ENCODE measurements at regions not wholly inside any gene's neighbourhood (a gene's known extent, or its start where the extent isn't known, plus 50 kb on each side); places are given as distances from the start of the nearest gene placed in this dataset.

DNA sequence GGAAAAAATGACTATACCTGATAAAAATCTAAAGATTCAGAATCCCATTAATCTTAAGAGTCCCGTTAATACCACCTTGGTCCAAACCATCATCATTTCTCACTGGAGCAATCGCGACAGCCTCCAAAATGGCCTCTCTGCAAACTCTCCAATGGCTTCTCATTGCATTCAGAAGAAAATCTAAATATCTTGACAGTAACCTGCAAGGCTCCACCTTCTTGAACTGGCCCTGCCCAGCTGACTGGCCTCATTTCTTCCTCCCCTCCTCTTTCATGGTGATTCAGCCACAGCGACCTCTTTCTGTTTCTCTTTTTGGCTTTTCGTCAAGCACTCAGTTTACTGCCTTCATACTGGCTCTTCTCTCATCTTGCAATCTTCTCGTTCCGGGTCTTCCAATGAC, 56.2 kb upstream of the GPRIN3 start:
- Histone ChIP-seq H3K4me1 (ENCODE audit: control insufficient read depth, insufficient read depth, low read length) (no peaks in the 10 kb centered on the region), H3K9ac (ENCODE audit: low read length) (no peak overlapping the region), H3K36me3 (ENCODE audit: control insufficient read depth, insufficient read depth, low read length) (no peaks in the 10 kb centered on the region), H3K27me3 (ENCODE audit: control insufficient read depth, insufficient read depth, low read length) (no peaks in the 10 kb centered on the region), H3K27ac (ENCODE audit: low read depth, low read length) (no peak overlapping the region), H3K4me3 (ENCODE audit: low read length) (no peak overlapping the region)

DNA sequence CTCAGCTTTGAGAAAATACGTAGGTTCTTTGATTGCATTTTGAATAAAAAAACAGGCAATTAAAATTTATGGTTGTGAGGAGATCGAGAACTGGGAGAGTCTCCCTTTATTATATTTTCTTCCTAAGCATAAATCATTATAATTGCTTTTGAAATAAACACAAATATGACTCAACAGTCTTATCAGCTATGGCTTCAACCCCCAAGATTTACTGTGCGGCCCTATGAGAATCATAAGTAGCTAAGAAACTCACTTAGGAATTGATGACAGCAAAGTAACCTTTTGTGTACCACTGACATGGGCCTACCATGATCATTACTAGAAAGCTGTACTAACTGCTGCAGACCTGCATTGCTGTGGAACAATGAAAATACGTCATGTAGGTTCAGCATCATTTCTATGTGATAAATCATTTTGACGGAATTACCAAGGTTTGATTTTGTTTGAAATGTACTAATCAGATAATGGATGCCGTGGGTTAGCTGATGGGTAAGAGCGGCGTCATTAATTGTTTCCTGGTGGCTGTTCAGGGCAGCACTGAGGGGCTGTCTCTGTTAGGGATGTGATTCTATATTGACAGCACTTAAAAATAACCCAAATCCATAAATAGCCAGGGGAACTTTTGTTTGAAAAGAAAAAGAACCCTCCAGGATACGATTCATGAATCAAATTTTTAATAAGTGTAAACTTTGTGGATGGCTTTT, 51.5 kb upstream of the GPRIN3 start:
- no peaks in the 10 kb centered on the region for H3K4me1 ChIP-seq (ENCODE audit: control insufficient read depth, insufficient read depth, low read length)
- no peaks in the 10 kb centered on the region for H3K36me3 ChIP-seq (ENCODE audit: control insufficient read depth, insufficient read depth, low read length)
- H3K27ac ChIP-seq (ENCODE audit: low read depth, low read length): no peak overlapping the region
- H3K9ac ChIP-seq (ENCODE audit: low read length): no peak overlapping the region
- no peaks in the 10 kb centered on the region for H3K27me3 ChIP-seq (ENCODE audit: control insufficient read depth, insufficient read depth, low read length)
- no peak overlapping the region for H3K4me3 ChIP-seq (ENCODE audit: low read length)

DNA sequence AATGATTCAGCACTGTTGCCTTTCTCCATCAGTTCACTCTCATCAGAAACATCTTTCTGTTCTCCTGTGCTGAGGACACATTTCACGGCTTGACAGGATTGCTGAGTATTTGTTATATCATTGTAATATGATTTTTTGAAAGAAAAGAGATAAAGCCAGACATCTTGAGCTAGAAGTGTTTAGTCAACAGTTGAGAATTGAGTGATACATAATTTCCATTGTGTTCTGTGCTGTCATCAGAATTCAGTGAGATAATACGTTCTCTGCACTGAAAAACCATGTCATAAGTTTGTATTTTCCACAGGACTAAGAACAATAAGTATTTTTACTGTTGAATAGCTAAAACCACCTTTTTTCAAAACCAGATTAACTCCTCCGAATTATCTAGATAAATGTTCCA, 50.2 kb upstream of the GPRIN3 start:
- Histone ChIP-seq H3K27ac (ENCODE audit: low read depth, low read length) (no peak overlapping the region), H3K27me3 (ENCODE audit: control insufficient read depth, insufficient read depth, low read length) (no peaks in the 10 kb centered on the region), H3K4me3 (ENCODE audit: low read length) (no peak overlapping the region), H3K9ac (ENCODE audit: low read length) (no peak overlapping the region), H3K36me3 (ENCODE audit: control insufficient read depth, insufficient read depth, low read length) (no peaks in the 10 kb centered on the region), H3K4me1 (ENCODE audit: control insufficient read depth, insufficient read depth, low read length) (no peaks in the 10 kb centered on the region)

Measured in rectal smooth muscle tissue (tissue), 1 donor.